Cerebellar cortex (tissue), 1 donor: ENCODE measurements at regions not wholly inside any gene's neighbourhood (a gene's known extent, or its start where the extent isn't known, plus 50 kb on each side); places are given as distances from the start of the nearest gene placed in this dataset.
"Not testable (repeated sequence)": the region's sequence is repeated elsewhere in the genome, so short reads cannot be mapped to it uniquely, and the experiment has no call there.

Experiments
- DNase-seq: peaks from one replicate; pipeline ENCODE4 v3.0.0-alpha.2; 2015; ENCODE audit warnings: low spot score

DNA sequence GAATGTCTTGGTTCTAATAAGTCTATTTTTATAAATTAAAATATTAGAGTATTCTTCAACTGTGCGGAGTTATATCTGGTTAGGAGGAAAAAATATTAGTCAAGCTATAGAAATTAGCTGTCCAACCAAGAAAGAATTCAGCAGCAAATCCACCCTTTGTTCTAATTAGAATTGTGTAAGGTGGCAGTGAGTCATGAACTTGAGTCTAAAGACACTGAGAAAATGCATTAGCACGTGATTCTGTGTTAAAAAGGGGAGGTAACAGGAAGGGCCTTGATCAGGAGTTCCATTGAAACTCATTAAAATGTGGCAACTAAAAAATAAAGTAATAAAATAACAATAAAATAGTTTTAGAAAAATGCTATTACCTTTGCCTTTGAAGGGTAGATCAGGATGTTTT is 398.2 kb upstream of the RGS18 start:
- no peak for DNase-seq

DNA sequence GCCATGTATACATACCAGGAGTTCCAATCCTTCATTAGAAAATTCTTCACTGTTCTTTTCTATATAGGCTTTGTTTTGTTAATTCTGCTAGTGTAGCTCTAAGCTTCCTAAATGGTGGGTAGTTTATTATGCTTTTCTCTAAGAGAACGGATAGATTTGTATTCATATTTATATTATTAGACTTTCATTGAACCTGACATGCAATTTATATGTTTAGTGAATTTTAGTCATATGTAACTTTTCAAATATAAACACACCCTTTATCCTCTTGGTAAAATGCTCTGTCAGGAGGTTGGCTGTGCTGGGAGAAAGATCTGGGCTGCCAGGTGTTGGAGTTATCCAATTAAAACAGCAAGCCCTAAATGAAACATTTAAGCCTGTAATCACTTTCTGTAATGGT is 369.7 kb upstream of the RGS18 start:
- no peak for DNase-seq

DNA sequence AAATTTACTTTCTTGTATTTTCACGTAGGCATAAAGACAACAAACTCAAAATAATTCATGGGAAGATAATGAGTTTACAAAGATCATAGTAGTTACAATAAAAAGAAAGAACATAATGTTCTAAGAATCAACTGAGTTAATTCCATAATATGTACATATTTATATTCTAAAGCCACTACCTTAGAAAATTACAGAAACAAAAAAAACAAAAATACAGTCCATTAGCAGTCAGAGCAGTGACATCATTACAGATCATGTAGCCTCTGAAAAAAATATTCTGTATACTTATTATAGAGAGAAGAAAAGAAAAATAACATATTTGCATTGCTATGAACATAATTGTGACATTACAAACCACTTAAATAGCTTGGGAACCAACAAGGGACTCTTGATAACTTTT is 360.1 kb upstream of the RGS18 start:
- DNase-seq = no peak

DNA sequence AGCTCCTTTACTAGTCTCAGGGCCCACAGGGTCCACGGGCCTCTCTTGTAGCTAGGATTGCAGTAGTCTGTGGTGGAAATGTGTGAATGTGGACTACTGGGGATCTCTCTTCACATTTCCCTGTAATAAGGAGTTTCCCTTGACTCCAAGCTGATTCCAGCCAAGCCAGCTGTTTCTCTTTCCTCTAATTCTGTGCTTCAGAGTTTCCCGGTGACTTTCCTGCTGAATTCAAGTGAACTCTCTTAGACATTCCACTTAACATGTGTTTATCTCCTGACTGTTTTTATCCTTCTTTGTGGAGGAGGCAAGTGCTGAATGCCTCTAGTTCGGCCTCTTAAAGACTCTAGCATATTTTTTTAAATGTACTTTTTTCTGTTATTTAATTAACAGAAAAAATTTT is 354.0 kb upstream of the RGS18 start:
- no peak for DNase-seq

DNA sequence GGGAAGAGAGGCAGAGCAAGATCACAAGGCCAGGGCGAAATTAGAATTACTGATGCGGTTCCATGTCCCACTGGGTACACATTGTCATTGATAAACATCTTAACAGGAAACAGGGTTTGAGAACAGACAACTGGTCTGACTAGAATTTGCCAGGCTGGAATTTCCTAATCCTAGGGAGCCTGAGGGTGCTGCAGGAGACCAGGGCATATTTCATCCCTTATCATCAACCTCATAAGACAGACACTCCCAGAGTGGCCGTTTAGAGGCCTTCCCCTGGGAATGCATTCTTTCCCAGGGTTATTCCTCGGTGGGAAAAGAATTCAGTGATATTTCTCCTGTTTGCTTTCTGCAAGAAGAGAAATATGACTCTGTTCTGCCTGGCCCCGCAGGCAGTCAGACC is 344.7 kb upstream of the RGS18 start:
- DNase-seq = not testable (repeated sequence)

DNA sequence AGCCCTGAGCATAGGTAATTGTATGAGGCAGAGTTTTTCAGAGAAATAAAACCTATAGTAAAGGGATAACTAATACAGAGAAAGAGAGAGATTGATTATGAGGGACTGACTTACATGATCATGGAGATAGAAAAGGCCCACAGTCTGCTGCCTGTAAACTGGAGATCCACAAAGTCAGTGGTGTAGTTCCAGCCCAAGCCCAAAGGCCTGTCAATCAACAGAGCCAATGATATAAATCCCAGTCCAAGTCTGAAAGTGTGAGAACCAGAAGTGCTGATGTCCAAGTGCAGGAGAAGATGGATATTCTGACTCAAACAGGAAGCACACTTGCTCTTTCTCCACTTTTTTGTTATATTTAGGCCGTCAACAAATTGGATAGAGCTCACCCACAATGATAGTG is 340.1 kb upstream of the RGS18 start:
- DNase-seq = no peak

DNA sequence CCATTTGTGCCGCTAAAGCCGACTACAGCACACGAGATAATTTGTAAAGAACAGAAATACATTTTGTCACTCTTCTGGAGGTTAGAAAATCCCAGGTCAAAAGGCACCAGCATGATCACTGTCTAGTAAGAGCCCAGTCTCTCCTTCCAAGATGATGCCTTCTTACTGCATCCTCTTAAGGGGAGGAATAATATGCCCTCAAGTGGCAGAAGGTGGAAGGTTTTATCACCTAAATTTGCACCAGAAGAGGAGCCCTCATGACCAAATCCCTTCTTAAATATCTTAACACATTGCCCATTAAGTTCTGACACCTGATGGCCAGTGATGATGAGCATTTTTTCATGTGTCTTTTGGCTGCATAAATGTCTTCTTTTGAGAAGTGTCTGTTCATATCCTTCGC is 326.7 kb upstream of the RGS18 start:
- peak; percentile 5 for DNase-seq

DNA sequence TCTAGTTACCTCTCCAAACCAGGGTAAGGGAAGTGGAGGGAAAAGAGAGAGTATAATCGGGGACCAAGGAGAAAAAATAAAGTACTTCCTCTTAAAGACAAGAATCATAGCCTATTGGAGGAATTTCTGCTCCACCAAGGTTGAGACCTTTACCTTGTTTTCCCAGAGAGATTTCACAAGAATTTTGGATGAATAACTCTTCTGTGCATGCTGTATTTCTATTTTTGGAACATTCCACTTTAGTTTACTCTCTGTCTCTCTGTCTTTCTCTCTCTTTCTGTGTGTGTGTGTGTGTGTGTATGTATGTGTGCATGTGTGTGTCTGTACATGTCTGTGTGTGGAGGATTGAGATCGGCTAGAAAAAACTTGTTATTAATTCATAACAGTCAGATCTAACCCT is 318.4 kb upstream of the RGS18 start:
- DNase-seq = no peak

DNA sequence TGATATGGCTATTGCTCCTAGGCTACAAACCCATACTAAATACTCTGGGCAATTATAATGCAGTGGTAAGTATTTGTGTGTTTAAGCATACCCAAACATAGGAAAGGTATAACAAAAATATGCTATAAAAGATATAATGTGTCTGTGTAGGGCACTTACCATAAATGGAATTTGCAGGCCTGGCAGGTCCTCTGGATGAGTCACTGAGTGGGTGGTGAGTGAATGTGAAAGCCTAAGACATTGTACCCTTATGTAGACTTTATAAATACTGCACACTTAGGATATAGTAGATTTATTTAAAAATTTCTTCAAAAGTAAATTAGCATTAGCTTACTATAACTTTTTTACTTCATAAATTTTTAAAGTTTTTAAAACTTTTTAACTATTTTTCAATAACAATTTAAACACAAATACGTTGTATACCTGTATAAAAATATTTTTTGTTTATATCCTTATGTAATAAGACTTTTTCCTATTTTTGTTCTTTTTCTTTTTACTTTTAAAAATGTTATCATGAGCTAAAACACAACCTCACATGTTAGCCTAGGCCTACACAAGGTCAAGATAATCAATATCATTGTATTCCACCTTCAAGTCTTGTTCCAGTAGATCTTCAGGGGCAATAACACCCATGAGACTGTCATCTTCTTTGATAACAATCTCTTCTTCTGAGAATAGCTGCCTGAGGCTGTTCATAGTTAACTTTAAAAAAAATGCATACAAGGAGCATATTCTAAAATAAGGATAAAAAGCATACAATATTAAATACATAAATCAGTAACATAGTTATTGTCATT is 306.3 kb upstream of the RGS18 start:
- DNase-seq = no peak

DNA sequence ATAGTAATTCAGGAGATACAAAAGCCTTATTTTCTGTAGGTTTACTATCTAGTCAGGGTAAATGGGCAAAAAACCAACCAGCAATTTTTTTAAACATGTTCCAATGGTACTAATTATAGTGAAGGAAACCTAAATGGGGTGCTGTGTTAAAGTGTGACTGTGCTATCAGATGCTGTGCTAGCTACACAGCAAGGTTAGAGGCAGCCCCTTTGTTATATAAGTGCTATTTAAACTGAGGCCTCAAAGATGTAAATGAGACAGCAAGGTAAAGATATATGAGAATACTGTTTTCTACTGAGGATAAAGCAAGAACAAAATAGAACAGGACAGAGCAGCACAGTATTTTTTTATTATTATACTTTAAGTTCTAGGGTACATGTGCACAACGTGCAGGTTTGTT is 305.4 kb upstream of the RGS18 start:
- DNase-seq = no peak

DNA sequence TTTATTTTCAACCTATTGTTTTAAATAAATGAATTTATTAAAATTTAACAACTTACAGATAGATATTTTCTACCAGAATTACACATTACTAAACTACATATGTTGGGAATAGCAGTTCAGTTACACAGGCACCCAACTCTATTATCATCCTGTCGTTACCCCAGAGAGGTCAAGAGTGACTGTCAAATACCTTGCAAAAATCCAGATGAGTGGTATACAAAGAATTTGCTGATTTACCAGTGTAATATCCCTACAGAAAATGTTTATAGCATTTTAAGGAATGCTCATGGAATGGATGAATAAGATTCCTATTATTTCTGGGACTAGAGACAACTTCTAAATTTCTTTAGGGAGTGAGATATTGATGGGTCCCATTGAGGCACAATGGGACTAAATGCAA is 300.7 kb upstream of the RGS18 start:
- DNase-seq = no peak

DNA sequence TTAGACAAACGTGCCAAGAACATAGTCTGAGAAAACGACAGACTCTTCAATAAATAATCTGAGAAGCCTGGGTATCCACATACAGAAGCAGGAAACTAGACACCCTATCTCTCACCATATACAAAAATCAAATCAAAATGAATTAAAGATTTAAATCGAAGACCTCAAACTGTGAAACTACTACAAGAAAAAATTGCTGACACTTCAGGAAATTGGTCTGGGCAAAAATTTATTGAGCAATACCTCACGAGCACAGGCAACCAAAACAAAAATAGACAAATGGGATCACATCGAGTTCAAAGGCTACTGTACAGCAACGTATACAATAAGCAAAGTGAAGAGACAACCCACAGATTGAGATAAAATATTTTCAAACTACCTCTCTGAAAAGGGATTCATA is 292.8 kb upstream of the RGS18 start:
- DNase-seq = no peak

DNA sequence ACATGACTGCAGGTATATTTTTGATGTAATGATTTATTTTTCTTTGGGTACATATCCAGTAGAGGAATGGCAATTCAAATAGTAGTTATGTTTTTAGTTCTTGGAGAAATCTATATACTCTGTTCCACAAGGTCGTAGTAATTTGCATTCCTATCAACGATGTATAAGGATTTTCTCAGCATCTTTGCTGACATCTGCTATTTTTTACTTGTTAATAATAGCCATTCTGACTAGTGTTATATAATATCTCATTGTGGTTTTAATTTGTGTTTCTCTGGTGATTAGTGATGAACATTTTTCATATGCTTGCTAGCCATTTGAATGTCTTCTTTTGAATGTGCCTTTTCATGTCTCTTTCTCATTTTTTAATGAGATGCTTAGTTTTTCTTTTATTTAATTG is 292.1 kb upstream of the RGS18 start:
- no peak for DNase-seq

DNA sequence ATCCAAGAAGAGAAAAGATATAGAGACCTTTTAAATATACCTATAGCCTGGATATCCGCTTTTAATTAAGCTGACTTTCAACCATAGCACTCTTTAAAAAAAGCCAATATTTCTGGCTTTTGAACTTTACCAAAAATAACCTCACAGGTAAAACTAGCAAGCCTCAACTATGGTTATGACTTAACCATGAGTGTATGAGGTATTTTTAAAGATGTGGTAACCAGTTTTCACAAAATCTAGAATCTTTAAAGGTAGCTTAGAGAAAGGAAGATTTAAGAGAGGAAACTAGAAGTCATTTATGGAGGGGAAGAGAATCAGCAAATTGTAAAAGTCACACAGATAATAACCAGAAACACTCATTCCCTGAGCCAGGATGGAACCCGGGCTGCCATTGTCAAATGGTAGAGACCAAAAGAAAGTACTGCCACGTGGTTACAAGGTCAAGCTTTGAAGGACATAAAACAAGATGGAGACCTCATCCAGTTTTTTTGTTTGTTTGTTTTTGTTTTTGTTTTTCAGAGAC is 288.4 kb upstream of the RGS18 start:
- DNase-seq = no peak

DNA sequence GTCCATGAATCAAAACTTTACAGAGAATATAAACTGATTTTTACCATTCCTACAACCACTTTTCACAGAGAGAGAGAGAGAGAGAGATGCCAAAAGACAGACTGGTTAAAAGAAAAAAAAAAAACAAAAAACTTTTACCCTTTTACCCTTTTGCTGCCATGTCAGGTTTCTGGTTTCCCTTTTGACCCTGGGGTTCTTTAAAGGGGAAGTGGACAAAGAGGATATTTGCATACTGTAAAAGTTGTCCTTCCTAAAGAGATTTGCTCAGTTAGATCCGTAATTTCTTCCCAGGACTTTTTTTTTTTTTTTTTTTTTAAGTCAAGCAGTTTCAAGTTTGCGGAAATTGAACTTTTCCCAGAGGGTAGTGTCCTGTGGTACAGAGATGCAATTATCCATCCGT is 287.8 kb upstream of the RGS18 start:
- DNase-seq = no peak

DNA sequence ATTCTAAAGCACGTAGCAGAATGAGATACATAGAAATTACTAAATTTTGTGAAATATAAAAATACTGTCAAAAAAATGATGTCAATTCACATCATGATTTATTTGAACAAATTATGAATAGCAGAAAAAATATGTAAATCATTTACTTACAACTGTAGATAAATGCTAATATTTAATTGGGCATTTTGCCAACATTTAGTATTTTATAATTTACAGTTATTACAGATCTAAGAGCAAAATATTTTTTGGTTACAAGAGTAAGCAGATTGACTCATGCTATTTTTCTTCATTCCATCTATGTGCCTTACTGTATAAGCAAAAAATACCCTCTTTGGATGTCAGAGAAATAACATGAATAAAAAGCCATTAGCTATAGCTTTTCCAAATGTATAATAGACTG is 282.3 kb upstream of the RGS18 start:
- no peak for DNase-seq

DNA sequence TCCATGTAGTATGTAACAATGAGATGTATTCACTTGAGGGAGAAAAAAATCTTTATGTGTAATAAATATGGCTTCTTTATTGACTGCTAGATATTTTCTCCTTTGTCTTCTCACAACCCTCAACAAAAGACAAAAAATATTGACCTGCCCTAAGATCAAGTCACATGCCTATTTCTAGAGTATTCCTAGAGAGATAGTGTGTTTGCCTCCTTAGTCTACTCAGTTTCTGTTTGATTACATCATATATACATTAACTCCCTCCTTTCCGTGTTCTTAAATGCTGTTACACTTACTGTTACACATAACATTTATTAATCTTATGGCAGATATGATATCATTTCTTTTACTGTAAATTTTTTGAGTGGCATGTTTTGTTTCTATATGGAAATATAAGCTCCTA is 281.6 kb upstream of the RGS18 start:
- no peak for DNase-seq

DNA sequence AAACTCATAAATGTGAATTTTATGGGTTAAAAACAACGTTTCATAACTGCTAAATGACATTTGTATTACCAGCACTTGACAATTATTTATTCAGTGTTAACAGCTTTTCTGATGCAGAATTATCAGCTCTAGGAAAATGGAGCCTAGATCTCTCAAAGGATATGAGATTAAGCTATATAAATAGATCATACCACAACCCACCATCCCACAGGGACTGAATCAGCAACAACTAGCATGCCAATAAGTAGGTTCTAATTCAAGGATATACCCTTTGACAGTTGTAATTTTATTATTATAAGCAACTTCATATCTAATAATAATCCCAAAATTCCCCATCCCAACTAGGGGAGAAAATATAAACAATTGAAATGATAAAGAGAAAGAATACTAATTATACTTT is 275.4 kb upstream of the RGS18 start:
- DNase-seq = no peak

DNA sequence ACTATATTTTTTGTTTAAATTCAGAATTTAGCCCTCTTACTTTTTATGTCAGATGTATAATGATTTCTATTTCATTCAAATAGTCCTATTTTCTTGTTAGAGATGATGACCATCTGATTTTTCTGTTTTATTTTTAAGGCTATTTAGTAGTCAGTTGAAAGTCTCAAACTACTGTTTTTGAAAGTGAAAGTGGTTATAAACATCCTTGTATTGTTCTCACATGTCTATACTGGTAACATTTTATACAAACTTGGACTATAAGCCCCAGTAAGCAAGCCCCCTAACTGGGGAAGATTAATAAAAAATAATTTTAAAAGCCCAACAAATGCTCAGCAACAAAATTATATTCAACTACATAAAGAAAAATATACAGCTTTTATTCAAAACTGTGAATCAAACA is 271.3 kb upstream of the RGS18 start:
- DNase-seq = no peak

DNA sequence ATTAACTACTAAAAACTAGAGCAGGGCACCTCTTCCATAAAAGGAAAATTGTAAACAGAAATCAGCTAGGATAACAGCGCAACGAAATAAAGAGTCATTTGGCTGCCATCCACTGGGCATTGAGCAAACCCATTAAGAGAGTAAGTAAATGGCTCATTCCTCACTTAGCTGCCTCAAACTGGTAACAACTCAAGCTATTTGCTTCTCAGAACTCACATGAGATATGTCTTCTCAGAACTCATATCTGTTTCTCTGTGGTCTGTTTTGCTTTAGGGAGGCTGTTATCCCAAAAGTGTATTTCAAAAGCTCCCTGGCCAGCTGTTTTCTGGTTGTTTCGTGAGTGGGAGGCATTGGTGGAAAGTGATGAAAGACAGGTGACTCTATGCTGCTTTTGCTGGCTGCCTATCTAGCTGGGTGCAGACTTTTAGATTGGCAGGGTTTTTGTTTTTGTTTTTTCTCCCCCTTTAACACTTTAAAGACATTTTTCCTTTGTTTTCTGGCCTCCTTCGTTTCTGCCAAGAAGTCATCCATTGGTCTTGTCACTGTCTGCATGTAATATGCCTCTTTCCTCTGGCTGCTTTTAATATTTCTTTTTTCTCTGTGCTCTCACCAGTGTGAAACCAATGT is 269.2 kb upstream of the RGS18 start:
- DNase-seq = no peak

DNA sequence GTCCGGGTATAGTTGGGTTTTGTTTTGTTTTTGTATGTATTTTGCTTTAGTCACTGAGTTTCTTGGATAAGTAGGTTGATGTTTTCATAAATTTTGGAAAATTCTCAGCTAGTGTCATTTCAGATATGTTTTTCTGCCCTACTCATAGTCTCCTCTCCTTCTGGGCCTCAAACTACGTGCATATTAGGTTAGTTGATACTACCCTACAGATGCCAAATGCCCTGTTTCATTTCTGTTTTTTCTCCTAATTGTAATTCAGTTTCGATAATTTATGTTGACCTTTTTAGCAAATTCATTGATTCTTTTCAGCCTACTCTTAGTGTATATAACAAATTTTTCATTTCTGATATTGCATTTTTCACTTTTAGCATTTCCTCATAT is 268.6 kb upstream of the RGS18 start:
- DNase-seq = no peak

DNA sequence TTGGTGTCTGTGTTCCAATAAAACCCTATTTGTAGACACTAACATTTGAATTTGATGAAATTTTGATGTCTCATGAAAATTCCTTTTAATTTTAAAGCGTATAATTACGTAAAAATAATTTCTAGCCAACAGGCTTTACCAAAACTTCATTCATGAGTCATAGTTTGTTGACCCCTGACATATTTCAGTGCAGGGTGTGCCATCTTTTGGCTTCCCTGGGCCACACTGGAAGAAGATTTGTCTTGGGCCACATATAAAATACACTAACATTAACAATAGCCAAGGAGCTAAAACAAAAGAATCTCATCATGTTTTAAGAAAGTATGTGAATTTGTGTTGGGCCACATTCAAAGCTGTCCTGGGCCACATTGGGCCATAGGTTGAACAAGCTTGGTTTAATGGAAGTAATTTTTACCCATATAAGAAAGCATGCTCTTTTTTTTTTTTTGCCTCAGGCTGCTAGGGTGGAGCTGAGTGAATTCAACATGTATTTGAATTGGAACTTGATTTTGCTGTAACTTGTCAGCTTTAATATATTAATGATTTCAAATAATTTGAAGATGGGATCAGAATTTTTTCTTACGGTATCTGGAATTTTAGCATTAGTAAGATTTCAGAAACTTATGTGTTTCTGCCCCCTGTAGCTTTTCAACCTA is 267.7 kb upstream of the RGS18 start:
- no peak for DNase-seq

DNA sequence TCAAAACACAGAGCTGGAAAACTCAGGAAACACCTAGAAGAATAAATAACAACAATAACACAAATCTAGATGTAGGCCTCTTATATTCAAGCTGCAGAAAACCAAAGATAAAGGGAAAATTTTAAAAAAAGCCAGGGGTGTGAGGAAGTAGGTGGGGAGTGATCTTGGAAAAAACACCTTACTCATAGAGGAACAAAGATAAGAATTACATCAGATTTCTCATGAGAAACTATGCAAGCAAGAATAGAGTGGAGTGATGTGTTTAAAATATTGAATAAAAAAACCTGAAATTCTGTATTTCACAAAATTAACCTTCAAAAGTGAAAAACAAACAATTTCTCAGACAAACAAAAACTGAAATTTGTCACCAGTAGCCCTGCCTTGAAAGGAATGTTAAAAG is 265.5 kb upstream of the RGS18 start:
- no peak for DNase-seq
